Left cardiac atrium (tissue), 4 donors: ENCODE measurements at regions not wholly inside any gene's neighbourhood (a gene's known extent, or its start where the extent isn't known, plus 50 kb on each side); places are given as distances from the start of the nearest gene placed in this dataset.

ENCODE experiments used
- ATAC-seq, 2 donors: fragments of 200-7000 bp; cut with Tn5 transposase; one replicate each; pipeline ENCODE4 v1.9.1; 2020; ENCODE audit warnings: mild to moderate bottlenecking in 2 of 2, moderate library complexity in 2 of 2
- DNase-seq: peaks from one replicate; pipeline ENCODE4 v3.0.0-alpha.2; 2020
- intact Hi-C, 2 donors: fragments of 100-400 bp; cut with DNase I; formaldehyde crosslinking; loops; one replicate each; pipeline versions ENCODE4 v1.14.1 to v1.15.1; 2022 to 2023
- donor health status: DM: no; HTN: yes; CAD: no.
- donor health status: DM: no; HTN: yes; CAD: no; lungs with severe emphysema.
- donor health status: DM: yes; HTN: yes; CAD: no.
- donor health status: Dilated cardiomyopathy.

DNA sequence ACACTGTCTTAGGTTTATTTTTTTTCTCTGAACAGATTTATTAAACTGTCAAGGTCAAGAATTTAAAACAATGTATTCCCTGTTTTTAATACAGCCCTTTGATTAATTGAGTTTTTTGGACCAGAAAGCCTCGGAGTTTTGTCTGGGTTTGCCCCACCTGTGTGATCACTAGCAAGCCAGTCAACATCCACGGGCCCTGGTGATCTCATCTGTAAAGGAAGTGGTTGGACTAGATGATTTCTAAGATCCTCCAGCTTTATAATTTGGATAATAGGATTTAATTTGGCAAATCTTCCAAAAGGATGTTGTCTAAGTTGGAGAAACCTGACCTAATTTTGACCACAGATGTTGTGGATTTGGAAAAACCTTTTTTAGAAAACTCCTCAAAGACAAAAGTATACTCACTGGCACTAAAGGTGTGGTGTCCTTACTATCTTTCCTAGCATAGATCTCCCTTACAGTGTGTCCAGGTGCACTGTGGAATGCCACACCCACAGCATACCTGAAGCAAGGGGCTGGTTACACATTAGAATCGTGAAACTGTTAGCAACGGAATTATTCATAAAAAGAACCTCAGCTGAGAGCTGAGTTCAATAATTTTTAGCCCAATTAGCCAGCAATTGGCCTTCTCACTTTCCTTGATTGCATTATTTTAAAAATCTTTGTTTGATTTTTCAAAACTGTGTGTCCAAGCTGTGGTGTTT is 195.6 kb upstream of the ELL2 start:
- intact Hi-C loops: no loop called here
- ATAC-seq: no peak
- DNase-seq: no peak

DNA sequence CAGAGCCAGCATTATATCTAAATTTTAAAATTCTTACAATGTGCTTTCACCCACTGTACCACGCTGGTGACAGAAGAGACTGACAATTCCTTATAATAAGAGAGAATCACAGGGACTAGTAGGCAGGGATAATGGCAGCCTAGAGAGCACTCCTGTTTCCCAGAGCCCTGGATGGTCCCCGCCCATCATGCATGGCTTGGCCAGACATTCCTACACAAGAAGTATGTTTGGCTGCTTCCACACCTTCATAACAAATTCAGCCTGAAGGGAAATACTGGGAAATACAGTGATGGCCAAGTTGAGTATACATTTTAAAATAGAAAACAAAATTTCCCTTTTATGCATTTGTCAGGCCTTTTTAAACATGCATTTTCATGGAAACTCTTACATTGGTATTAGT is 193.5 kb upstream of the ELL2 start:
- ATAC-seq: no peak
- no peak for DNase-seq
- intact Hi-C loops: no loop called here

DNA sequence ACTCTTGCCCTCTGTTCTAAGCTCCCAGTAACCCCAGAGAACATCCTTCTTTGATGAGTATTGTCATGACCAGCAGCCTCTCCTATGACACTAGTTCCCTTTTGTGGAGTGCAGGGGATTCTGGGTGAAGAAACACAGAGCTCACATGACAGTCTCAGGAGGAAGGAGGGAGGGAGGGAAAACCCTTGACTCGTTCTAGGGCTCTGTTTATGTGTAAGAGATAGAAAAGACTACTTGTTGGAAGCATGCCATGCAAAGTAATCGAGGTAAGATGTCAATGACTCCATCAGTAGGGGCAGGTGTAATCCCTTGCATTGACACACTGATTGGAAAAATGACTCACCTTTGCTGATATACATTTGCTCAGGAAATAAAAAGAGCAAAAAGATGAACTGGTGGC is 190.2 kb upstream of the ELL2 start:
- intact Hi-C loops: no loop called here
- ATAC-seq: peak in 1 of 2 donors; percentile 54
- no peak for DNase-seq

DNA sequence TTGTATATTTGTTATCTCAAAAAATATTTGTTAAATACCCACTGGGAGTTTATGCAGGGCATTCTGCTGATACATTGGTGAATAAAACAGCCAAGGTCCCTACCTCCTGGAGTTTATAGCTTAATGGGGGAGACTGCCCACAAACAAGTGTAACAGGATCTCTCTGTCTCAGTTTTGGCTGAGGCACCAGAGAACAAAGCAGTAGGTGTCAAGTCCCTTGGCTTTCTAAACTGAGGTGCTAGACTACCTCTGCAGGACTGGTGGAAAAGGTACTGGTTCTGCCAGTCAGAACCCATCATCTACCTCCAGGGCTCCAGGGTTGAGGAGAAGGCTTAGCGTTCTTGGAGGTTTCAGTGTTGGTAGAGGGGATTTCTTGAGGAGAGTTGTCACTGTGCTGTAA is 188.4 kb upstream of the ELL2 start:
- ATAC-seq: no peak
- no peak for DNase-seq
- intact Hi-C loops: no loop called here

DNA sequence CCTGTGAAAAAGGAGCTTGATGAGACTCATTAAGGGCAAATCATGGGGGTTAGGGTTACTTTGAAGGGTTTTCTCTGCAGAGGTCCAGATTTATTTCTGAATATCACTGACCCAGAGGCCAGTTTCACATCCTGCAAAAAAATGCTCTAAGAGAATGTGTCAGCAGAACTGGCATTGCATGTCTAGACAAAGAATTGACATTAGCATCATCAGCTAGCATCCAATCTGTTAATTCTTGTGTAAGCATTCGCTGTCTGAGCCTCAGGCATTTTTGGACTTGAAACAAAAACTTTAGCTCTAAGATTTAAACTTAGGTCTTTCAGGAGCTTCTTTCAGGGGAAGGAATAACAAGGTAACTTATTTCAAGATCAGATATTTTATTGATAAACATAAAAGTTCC is 187.9 kb upstream of the ELL2 start:
- intact Hi-C loops: no loop called here
- DNase-seq: no peak
- no peak for ATAC-seq

DNA sequence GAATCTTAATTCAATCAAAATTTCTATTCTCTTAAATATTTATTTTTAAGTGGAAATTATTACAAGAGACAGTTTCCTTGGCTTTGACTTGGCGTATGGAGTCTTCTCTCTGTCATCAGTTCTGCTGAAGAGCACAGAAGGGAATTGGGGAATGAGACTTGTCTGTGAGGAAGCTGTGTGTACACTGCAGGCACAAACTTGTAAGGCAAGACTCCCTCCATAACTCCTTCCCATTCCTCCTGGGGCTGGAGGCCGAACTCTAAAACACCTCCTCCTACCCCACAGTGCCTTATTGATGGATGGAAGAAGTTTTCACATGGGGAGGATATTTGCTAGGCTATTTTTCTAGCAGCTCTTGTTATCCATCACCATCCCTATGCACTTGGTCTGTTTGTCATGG is 187.4 kb upstream of the ELL2 start:
- intact Hi-C loops: no loop called here
- no peak for ATAC-seq

DNA sequence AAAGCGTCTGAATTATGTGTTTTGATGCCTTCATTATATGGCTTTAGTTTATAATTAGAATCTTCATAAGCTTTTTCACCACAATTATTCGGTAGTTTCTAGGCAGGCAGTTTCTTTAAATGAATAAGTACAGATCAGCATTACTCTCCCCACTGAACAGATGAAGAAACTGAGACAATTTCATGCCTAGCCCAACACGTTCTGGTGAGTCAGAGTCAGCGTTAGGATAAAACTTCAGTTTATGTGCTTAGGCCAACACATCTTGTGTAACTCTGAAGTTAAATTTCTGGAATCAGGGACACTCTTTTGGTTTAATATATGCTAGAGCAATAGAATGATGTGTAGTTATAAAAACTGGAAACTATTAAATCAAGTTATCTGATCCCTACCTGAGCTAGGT is 186.7 kb upstream of the ELL2 start:
- no peak for ATAC-seq
- no peak for DNase-seq
- intact Hi-C loops: no loop called here

More for the DNA sequence above, 187.4 kb upstream of the ELL2 start:
- DNase-seq: no peak

DNA sequence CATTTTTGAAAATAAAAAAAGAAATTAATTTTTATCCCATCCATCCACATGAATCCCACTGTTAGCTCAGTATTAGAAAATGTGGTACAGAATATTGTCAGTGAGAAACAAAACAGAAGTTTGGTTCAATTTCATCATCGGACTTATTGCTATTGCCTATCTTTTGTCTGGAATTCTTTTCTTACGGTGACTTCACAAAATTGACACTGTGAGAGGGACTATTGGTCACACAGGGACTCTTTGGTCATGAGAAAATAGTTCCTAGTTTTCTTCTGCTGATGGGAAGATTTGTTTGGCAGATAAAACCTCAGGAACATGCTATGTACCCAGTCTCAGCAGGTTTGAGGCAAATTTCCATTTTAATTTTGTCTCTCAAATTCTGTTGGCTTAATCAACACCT is 186.2 kb upstream of the ELL2 start:
- intact Hi-C loops: no loop called here
- DNase-seq: no peak
- ATAC-seq: no peak

DNA sequence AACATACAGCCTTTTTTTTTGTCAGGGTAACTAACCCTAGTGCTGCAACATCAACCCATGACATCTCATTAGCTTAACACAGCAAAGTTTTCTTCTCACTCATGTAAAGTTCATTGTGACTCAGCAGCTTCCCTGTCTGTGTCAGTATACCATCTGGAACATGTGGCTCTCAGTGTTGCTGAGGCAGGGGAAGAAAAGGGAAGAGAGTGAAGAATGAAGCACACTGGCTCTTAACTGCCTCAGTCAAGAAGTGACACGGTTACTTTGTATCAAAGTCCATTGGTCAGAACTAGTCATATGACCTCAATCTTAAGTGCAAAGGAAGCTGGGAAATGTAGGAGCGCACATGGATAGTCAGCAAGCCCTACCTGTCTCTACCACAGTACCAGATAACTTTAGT is 185.0 kb upstream of the ELL2 start:
- peak; percentile 41 to 75 for ATAC-seq
- no peak for DNase-seq
- intact Hi-C loops: no loop called here

DNA sequence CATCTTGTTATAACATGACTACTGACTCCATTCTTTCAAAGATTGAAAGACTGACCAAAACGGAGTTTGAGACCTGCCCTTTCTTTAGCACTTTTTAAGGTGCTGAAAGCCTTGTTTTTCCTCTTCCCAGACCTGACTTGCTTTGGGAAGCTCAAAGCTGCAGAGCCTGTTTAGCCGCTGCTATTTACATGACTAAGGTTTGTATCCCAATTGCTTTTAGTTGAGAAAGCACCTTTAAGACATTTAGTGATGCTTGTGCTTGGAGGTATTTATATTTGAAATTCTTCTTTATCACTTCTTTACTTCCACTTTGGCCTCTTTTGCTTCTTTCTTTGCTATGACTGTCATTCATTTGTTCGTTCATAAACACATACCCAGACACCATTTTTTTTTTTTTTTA is 182.6 kb upstream of the ELL2 start:
- intact Hi-C loops: no loop called here
- DNase-seq (no peak), ATAC-seq (no peak)

DNA sequence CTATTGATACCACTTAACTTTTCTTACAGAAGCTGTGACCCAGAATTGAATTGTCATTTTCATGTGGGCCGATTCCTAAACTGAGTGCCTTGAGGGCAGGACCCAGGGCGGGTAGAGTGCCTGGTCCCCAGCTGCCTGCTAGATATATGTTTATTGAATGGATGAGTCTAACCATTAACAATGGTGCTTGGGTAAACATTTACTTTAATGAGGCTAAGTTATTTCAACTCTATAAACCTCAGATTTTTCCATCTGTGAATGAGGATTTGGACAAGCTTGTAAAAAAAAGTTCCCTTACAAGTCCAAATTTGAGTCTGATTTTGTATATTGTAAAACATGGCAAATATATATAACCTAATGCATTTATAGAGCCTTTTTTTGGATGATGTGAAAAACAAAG is 181.8 kb upstream of the ELL2 start:
- no peak for DNase-seq
- intact Hi-C loops: no loop called here
- ATAC-seq: no peak

DNA sequence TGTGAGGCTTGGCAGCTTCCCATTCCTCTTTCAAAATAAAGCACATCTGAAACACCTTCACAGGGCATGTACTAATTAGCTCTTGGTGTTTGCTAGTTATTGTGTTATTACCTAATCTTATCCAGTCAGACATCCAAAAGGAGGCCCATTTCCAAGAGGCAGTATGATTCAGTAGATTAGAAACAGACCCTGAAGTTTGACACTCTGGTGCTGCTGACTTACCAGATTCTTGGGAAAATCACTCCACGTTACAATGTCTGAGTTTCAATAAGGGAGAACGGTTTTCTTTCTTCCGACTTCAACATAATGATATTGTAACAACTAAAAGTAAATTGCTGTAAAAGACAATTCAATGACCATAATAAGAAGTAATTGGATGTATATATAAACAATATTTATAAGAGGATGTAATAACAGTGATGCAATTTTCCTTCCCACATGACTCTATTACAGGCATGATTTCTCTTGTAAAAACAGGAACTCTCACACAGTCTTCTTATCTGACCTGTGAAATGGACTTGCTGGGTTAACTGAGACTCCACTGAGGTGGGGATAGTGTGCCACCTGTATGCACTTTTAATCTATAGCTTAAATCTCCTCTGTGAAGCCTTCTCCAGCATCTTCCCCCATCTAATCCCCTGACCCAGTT is 181.3 kb upstream of the ELL2 start:
- ATAC-seq (no peak), DNase-seq (no peak)
- intact Hi-C loops: no loop called here

DNA sequence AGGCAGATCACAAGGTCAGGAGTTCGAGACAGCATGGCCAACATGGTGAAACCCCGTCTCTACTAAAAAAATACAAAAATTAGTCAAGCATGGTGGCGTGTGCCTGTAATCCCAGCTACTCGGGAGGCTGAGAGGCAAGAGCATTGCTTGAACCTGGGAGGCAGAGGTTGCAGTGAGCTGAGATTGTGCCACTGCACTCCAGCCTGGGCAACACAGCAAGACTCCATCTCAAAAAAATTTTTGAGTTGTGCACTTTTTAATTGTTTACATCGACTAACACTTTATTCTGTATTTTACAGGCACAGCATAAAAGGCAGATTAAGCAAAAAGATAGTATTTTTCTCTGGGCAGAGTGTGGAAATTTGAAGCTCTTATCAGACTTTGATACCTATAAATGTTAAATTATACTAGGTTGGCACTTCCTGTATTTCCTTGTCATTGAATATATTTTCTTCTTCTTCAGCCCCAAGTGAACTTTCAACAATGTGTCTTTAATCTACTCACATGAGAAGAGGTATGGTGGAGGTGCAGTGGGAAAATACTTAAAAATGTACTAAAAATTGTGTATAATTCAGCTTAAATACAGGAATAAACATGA is 180.6 kb upstream of the ELL2 start:
- DNase-seq (no peak), ATAC-seq (no peak)
- intact Hi-C loops: no loop called here

DNA sequence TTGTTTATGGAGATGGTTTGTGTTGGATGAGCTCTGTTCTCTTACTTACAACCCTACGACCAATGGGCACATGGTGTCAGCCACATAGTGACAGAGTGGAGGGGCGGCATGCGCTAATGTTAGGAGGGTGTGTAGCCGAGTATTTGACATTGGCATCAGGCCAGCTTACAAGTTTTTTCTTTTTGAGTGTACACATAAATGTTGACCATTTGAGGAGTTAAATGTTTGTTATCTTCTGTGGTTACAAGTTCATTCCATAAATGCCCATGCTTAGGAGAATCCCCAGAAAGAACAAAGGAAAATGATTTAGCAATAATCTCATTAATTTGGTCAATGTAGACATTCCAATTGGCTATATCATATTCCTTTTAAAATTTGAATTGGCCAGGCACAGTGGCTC is 180.1 kb upstream of the ELL2 start:
- ATAC-seq (no peak), DNase-seq (no peak)
- intact Hi-C loops: no loop called here

DNA sequence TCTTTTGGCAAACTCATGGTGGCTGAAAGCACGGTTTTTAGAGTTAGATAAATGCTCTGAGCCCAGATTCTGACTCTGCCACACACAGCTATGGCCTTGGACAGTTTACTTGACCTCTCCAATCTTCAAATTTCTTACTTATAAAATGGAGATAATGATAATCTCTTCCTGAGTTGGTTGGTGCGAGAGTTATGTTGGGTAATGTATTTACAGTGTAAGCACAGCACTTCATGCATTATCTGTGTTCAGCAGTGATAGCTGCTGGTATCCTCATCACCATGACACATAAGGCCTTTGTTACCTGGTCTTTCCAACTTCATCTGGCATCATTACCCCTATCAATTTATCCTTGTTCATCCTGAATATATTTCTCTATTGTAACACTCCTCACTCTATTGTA is 178.8 kb upstream of the ELL2 start:
- no peak for DNase-seq
- ATAC-seq: no peak
- intact Hi-C loops: no loop called here

DNA sequence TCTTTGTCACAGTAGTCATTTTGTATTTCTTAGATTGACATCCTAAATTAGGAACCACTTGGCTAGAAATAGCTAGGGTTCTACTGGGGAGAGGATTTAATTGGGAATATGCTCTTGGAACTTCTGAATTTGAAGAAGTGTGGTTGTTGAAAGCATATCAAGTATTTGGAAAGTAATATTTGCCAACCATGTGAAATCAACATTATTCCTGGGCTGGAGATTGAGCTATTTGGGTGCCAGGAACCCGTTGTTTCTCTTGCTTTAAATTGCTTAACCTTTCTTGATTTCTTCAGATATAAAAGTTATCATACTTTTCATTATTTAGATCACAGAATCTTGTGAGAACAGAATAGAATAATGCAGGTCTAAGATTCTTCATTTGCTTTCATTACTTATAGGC is 178.4 kb upstream of the ELL2 start:
- ATAC-seq: no peak
- no peak for DNase-seq
- intact Hi-C loops: no loop called here

DNA sequence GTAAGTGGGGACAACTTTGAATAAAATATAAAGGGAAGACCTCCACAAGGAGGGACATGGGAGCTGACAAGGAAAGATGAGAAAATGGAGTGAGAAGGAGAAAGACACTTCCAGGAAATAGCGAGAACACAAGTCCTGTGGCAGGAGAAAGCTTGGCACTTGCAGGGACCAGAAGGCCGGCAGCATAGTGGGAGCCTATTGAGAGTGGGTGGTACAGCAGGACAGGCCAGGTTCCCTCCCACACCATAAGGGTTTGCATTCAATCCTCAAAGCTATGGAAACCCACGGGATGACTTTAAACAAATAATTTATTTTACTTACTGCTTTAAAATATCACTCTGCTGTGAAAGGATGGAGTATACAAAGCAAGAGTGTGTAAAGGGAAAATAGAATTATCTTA is 173.2 kb upstream of the ELL2 start:
- ATAC-seq (no peak), DNase-seq (no peak)
- intact Hi-C loops: no loop called here

DNA sequence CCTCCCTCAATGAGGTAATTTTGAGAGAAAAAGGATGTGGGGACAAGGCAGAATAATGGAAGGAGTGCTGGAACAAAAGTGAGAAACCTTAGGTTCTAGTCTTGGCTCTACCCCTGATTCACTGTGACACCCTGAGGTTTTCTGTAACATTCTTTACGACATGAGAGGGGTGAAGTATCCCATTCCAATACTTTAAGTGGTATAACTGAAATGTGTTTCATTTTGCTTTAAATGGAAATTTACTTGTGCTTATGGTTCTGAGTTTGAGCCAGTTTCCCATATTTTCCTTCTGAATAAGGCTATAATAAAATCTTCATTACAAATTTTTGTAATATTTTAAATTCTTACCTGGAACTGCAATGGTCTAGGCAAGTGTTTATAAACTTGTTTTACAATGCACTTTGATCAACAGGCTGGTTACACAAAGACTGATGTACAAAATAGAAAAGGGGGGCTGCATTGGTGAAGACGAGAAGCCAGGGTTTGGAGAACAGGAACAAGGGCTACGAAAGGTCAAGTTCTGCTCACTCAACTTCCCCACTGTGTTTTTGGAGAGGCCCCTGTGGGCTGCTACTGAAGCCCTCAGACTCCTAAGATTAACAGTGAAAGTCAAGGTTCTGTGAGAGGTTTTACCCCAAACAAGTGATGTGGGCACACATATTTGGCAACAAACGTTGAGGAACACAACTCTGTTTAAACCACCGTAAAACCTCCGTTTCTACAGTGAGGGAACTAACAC is 171.9 kb upstream of the ELL2 start:
- intact Hi-C loops: no loop called here
- ATAC-seq: no peak
- no peak for DNase-seq

DNA sequence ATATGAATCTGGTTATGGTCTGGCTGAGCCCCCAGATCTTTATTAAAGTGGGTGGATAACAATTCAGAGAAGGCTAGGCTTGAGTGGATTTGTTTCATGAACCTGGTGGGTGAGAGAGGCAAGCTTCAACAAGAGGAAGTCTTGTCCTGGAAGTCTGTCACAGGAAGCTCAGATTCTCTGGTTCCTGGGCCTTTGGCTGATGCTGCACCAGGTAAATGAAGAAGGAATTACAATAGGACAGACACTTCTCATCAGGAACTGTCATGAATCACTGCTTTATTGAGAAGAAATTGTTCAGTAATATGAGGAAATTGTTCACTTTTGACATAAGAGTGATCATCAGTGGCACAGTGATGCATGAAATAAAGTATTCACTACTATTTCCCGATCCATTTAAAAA is 167.6 kb upstream of the ELL2 start:
- no peak for DNase-seq
- intact Hi-C loops: loop anchor here in 1 of 2 donors (10.0 kb wide), 1 partner anchor 206 kb away; no protein-coding TSS in a partner anchor
- ATAC-seq: no peak

DNA sequence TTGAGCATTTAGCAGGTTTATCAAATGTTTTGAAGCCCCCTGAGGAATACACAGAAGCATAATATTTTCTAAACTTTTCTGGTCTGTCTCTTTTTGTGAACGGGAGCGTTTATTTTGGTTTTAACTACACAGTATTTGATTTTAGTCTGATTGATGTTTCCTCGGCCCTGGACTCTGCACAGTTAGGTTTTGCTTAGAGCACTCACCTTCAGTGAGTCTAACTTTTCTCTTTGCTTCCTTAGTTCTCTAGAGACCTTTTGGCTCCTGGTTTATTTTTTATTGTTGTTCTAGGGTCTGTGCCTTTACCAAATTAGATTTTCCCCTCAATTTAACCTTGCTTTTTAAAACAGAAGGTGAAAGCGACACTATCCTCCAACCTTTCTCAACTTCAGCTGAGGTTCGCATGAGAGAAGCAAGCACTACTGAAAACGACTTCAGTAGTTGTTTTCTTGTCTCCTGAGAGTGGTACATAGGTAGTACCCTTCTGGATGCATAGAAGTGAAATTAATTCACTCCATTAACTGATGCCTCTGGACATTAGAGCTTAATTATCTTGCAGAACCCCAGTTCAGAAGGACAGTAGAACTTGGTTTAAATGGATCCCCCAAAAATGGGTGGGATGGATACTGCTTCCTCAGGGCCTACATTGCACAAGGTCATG is 166.7 kb upstream of the ELL2 start:
- ATAC-seq: no peak
- no peak for DNase-seq
- intact Hi-C loops: loop anchor here in 1 of 2 donors (10.0 kb wide), 1 partner anchor 206 kb away; no protein-coding TSS in a partner anchor
